Occipital lobe (tissue), 1 donor: ENCODE measurements at regions not wholly inside any gene's neighbourhood (a gene's known extent, or its start where the extent isn't known, plus 50 kb on each side); places are given as distances from the start of the nearest gene placed in this dataset.
"Not testable (repeated sequence)": the region's sequence is repeated elsewhere in the genome, so short reads cannot be mapped to it uniquely, and the experiment has no call there.

Source experiments
- DNase-seq: peaks from one replicate; lab custom pipeline; 2025; lab: John Stamatoyannopoulos, UW

- not testable (repeated sequence) for DNase-seq
Measured at GRCh38 chr4:118502967-118503366, 150.2 kb upstream of the PRSS12 start.

DNA sequence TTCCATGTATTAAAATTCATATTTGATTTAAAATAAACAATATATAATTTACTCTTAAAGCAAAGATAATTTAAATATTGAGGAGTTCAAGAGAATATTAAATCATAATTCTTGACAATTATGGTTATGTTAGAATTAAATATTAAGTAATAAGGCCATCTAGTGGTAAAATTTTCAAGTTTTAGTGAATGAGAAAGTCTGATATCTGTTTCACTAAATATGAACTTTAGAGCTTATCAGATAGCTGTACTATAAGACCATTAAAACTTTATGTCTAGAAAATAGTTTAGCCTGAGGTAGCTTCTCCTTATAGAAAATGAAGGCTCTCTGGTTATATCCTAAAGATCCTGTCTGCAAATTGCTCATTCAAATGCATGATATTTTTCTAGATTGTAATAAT, 152.1 kb upstream of the PRSS12 start:
- DNase-seq, result not testable (repeated sequence)

- not testable (repeated sequence) for DNase-seq
Measured at GRCh38 chr4:118505491-118505890, 152.7 kb upstream of the PRSS12 start.

DNA sequence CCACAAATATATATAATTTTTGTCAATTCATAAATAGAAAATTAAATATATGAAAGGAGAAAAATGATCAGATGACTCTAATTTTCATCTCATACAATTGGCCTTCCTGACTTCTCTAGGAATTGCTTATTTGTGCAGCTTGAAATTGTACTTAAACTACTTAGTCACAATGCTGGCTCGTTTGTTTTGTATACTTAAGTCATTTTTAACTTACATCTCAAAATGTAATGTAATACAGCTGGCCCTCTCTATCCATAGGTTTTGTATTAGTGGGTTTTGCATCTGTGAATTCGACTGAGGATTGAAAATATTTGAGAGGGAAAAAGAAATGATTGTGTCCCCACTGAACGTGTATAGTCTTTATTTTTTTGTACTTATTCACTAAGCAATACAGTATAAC, 160.1 kb upstream of the PRSS12 start:
- DNase-seq, result not testable (repeated sequence)

DNA sequence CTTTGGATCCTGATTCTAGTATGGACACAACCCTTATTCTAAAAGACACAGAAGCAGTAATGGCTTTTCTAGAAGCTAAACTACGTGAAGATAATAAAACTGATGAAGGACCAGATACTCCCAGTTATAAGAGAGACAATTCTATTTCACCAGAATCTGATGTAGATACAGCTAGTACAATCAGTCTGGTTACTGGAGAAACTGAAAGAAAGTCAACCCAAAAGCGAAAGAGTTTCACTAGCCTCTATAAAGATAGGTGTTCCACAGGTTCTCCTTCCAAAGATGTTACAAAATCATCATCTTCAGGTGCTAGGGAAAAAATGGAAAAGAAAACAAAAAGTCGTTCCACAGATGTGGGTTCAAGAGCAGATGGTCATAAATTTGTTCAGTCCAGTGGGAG, 161.5 kb upstream of the PRSS12 start:
- not testable (repeated sequence) for DNase-seq

DNA sequence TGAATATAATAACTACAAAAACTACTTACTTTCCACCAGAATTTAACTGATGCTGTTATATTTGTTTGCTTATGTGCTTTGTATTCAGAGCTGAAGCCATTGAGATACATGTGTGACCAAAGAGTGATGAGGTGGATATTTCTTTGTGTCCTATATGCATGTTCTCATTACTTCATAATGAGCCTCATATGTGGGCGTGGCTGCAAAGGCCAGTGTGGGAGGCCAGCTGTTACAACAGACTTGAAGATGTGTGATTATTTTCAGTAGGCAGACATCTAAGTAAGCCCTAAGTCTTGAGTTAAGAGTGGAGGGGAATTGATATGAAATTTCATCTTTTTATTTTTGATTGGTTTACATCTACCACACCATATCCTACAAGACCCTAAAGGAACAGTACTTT, 163.3 kb upstream of the PRSS12 start:
- not testable (repeated sequence) for DNase-seq

GRCh38 chr4:118530107-118530506, 155.1 kb upstream of the METTL14 start:
- not testable (repeated sequence) for DNase-seq

DNA sequence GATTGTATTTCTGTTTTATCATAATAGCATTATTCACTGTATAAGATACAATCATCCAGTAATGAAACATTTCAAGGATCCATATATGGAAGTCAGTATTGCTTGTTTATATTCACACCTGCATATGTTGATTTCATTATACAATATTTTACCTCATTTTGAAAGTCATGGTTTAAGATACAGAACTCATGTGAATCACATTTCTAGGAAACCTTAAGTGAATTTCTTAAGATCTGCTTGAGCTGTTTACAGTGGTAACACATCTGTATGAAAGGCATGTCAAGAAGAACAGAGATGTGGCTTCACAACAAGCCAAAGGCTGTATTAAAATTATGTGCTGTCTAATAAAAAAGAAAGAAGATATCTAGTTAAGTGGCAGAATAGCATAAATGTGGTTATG, 153.2 kb upstream of the METTL14 start:
- not testable (repeated sequence) for DNase-seq

DNA sequence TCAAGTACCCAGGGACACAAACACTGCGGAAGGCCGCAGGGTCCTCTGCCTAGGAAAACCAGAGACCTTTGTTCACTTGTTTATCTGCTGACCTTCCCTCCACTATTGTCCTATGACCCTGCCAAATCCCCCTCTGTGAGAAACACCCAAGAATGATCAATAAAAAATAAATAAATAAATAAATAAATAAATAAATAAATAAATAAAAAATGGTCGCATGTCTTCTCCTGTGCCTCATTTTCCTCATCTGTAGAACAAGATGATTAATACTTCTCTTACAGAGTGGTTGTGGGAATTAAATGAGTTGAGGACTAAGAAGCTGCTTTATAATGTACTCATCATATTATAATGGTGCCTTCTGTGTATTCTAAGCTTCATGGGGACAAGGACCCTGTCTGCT, 149.4 kb upstream of the METTL14 start:
- DNase-seq, result not testable (repeated sequence)

DNA sequence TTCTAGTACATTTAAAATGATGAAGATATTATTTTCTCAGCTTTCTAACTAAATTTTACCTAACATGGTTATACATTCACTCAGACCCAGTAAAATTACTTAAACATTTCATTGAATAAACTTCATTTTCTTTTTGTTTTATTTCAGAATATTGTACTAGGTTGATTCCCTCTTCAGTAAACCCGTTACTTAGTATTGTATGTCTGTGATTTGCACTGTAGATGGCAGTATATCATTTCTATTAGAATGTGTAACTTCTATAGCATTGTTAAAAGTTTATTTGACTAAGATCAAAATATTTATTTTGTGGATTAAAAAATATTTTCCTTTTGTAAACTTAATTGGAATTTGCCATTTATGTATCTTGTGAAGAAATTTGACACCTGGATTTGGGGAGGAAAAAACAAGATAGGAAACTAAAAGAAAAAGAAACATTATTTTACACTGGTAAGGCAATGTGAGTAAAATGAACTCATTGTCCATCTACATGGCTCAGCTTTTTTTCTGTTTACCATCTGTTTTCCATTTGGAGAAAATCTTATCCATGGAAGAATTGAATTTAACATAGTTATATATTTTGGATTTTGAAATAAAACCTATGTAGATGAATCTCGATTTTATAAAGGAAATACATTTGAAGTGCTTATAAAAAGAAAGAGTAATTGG, 145.6 kb upstream of the METTL14 start:
- not testable (repeated sequence) for DNase-seq

DNA sequence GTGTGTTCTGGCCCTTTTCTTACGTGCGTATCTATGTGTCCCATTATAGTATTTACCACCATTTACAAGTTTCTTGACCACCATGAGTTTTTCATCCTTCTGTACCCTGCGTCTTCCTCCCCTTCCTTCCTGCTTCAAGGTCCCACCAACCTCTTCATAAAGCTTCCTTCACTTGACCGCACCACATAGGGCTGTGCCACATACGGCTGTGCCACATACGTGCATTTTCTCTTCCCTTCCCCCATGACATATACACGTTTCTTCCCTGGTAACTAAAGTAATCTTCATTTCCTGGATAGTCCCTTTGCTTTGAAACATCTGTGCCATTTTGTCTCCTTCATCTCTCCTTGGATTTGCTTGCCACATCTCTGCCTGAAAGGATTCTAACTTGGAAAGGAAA, 128.6 kb upstream of the METTL14 start:
- DNase-seq, result not testable (repeated sequence)

GRCh38 chr4:118557298-118557851, 127.8 kb upstream of the METTL14 start:
- no peak for DNase-seq

- DNase-seq, result not testable (repeated sequence)
Measured at GRCh38 chr4:118558188-118558587, 127.0 kb upstream of the METTL14 start.

- not testable (repeated sequence) for DNase-seq
Measured at GRCh38 chr4:118561559-118561958, 123.6 kb upstream of the METTL14 start.

GRCh38 chr4:118566003-118566513, 119.1 kb upstream of the METTL14 start:
- DNase-seq, result not testable (repeated sequence)

DNA sequence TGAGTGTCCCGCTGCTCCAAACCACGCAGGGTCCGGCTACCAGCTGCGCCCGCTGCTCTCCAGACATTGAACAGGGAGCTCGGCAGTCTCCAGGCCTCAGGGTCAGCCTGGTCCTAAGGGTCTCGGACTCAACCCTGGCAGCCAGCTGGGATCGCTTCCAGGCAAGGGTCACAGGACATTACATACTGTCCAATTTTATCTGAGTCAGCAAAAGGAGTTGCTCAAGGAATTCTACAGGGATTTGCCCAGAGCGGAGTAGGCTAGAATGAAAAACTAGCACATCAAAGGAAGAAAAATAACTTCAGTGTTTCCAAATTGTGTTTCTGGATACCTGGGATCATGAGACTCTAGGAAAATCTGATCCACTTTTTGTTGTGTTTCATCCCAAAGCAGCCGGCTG, 112.2 kb upstream of the METTL14 start:
- DNase-seq, result not testable (repeated sequence)

DNA sequence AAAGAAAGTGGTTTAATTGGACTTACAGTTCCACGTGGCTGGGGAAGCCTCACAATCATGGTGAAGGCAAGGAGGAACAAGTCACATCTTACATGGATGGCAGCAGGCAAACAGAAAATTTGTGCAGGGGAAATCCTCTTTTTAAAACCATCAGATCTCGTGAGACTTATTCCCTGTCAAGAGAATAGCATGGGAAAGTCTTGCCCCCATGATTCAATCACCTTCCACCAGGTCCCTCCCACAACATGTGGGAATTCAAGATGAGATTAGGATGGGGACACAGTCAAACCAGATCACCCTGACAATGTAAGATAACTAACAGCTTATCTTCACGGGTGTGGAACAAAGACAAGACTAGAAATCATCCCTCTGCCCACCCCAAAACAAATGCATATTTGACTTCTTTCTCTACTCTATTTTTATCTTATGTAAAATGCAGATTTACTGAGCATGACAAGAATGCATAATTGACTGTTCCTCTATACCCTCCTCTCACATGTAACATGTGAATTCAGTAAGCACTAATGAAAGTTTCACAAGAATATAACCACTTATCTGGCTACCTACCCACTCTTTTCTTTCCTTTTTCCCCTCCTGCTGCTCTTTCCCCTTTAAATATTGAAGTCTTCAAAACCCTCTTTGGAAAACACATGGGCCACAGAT, 110.8 kb upstream of the METTL14 start:
- DNase-seq, result not testable (repeated sequence)

- not testable (repeated sequence) for DNase-seq
Measured at GRCh38 chr4:118575057-118575456, 110.1 kb upstream of the METTL14 start.

- not testable (repeated sequence) for DNase-seq
Measured at GRCh38 chr4:118575726-118576125, 109.5 kb upstream of the METTL14 start.

DNA sequence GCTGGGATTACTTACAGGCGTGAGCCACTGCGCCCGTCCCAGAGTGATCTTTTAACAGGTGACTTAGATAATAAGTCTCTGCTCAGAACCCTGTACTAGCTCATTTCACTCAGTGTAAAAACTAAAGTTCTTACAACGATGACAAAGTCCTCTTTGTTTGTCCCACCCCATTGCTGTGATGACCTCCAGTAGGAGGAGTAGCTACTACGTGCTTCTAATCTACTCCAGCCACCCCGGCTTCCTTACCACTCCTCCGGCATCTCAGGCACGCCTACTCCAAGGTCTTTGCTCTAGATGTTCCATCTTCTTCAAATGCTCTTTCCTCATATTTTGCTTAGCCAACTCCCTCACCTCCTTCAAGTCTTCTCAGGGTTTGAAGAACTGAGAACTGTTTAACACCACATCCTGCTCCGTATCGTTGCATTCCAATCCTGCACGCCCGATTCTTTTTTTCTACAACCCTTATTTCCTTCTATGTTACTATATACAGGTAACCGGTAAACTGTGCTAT, 108.4 kb upstream of the METTL14 start:
- DNase-seq, result not testable (repeated sequence)

- no peak for DNase-seq
Measured at GRCh38 chr4:118585015-118585414, 100.2 kb upstream of the METTL14 start.

DNA sequence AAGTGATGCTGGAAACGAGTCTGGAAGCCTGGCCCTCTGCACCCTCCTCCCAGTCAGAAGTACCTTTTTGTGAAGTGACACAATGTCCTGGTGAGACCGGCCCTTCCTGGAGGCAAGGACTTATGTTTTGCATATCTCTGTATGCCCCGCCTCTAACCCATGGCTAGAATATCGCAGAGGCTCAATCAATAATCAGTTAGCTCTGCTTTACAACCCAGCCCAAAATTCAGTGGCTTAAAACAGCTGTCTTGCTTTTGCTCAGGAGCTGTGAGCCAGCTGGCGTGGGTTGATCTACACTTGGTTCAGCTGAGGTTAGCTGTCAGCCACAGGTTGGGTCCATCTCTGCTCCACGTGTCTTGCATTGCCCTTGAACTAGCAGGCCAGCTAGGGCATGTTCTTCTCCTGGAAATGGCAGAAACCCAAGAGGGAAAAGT, 98.8 kb upstream of the METTL14 start:
- no peak for DNase-seq
